A549 (cell line): ENCODE measurements at regions not wholly inside any gene's neighbourhood (a gene's known extent, or its start where the extent isn't known, plus 50 kb on each side); places are given as distances from the start of the nearest gene placed in this dataset.
A peak's percentile ranks its signal among the peaks of the same experiment; 100 is the strongest.

ENCODE experiments used
- ATAC-seq, 2 experiments: fragments of 200-7000 bp in 1 of 2; fragments of >200 bp in 1 of 2; cut with Nextera tagmentation in 1 of 2; cut with Tn5 transposase in 1 of 2; 3 replicates each; pipeline versions ENCODE4 v1.8.0 to v1.9.1; 2018 to 2020; ENCODE audit warnings: mild to moderate bottlenecking in 1 of 2, moderate library complexity in 1 of 2
- CTCF ChIA-PET: fragments of 300-600 bp; sonication (Branson Sonifier 250); formaldehyde crosslinking; extraction: SDS; loops from one replicate; lab custom pipeline; 2021; ENCODE audit warnings: antibody characterized with exemption, inconsistent platforms; lab: Yijun Ruan, JAX
- POLR2A ChIA-PET: fragments of 350-600 bp; formaldehyde crosslinking; extraction: SDS; loops from one replicate; lab custom pipeline; 2021; ENCODE audit warnings: antibody characterized with exemption, inconsistent platforms; lab: Yijun Ruan, JAX
- DNase-seq, 2 experiments: peaks; one replicate each; pipeline versions ENCODE4 v3.0.0 to v3.0.0-alpha.2; 2011 to 2016; ENCODE audit warnings: low read depth in 1 of 2, low spot score in 1 of 2
- FAIRE-seq: peaks from 2 replicates; lab custom pipeline; 2011; peaks lifted over from hg19 to GRCh38; lab: Jason Lieb, UNC
- H3K27ac ChIP-seq, 2 experiments: fragments of >200 bp; sonication (Bioruptor Twin); formaldehyde crosslinking; 3 replicates each; pipeline ENCODE4 v1.5.1; 2016 to 2017
- H3K4me1 ChIP-seq: fragments of >200 bp; sonication (Bioruptor Twin); formaldehyde crosslinking; 3 replicates; pipeline ENCODE4 v1.6.1; 2016
- H3K4me2 ChIP-seq: fragments of >200 bp; sonication (Bioruptor Twin); formaldehyde crosslinking; 3 replicates; pipeline ENCODE4 v1.6.1; 2016
- H3K4me3 ChIP-seq: fragments of >200 bp; sonication (Bioruptor Twin); formaldehyde crosslinking; 3 replicates; pipeline ENCODE4 v1.5.1; 2016
- H3K9me3 ChIP-seq: fragments of >200 bp; sonication (Bioruptor Twin); formaldehyde crosslinking; 3 replicates; pipeline ENCODE4 v1.6.1; 2016
- CBX8 ChIP-seq: fragments of 200-600 bp; sonication (generic); IDR thresholded peaks from 2 replicates; pipeline ENCODE4 v1.6.1; 2016
- EHMT2 ChIP-seq: fragments of 200-600 bp; sonication (generic); IDR thresholded peaks from 2 replicates; pipeline ENCODE4 v1.6.1; 2016; ENCODE audit warnings: antibody characterized with exemption, low read depth, mild to moderate bottlenecking, moderate library complexity
- EP300 ChIP-seq, 2 experiments: fragments of >200 bp; sonication (Bioruptor Twin); formaldehyde crosslinking; IDR thresholded peaks; 2 replicates in 1 of 2; 3 replicates in 1 of 2; pipeline ENCODE4 v1.6.1; 2016 to 2017
- ESRRA ChIP-seq: fragments of 150-350 bp; IDR thresholded peaks from 2 replicates; pipeline ENCODE4 v1.6.1; 2014; ENCODE audit warnings: mild to moderate bottlenecking, low read length, borderline replicate concordance
- FOSB ChIP-seq: fragments of 250-450 bp; sonication (Bioruptor Pico); IDR thresholded peaks from 2 replicates; pipeline ENCODE4 v1.5.0; 2020; ENCODE audit warnings: mild to moderate bottlenecking, moderate library complexity
- FOXS1 ChIP-seq: fragments of 250-450 bp; sonication (Bioruptor Pico); IDR thresholded peaks from 2 replicates; pipeline ENCODE4 v1.5.0; 2020; ENCODE audit warnings: mild to moderate bottlenecking, moderate library complexity
- GATA3 ChIP-seq: IDR thresholded peaks from 2 replicates; pipeline ENCODE4 v1.6.1; 2012; ENCODE audit warnings: borderline replicate concordance
- HEYL ChIP-seq: fragments of 250-450 bp; sonication (Bioruptor Pico); IDR thresholded peaks from 2 replicates; pipeline ENCODE4 v1.8.0; 2021; ENCODE audit warnings: mild to moderate bottlenecking, moderate library complexity
- HOXB13 ChIP-seq: fragments of 250-450 bp; sonication (Bioruptor Pico); IDR thresholded peaks from 2 replicates; pipeline ENCODE4 v1.5.0; 2020; ENCODE audit warnings: low read depth, mild to moderate bottlenecking, moderate library complexity
- JUN ChIP-seq, 2 experiments: fragments of >200 bp; sonication (Bioruptor Twin); formaldehyde crosslinking; IDR thresholded peaks; 2 replicates in 1 of 2; 3 replicates in 1 of 2; pipeline ENCODE4 v1.6.1; 2016 to 2017
- JUNB ChIP-seq: fragments of >200 bp; sonication (Bioruptor Twin); formaldehyde crosslinking; IDR thresholded peaks from 2 replicates; pipeline ENCODE4 v1.6.1; 2016
- KDM1A ChIP-seq: fragments of 200-600 bp; sonication (generic); IDR thresholded peaks from 2 replicates; pipeline ENCODE4 v1.6.1; 2016; ENCODE audit warnings: low read depth, mild to moderate bottlenecking
- MAZ ChIP-seq: fragments of 150-350 bp; IDR thresholded peaks from 2 replicates; pipeline ENCODE4 v1.6.1; 2014; ENCODE audit warnings: antibody characterized with exemption, low read depth, low read length, borderline replicate concordance
- NPAS2 ChIP-seq: fragments of 250-450 bp; sonication (Bioruptor Pico); IDR thresholded peaks from 2 replicates; pipeline ENCODE4 v1.8.0; 2022; ENCODE audit warnings: mild to moderate bottlenecking, moderate library complexity, borderline replicate concordance
- PHF8 ChIP-seq: fragments of 200-600 bp; sonication (generic); IDR thresholded peaks from 2 replicates; pipeline ENCODE4 v1.6.1; 2016; ENCODE audit warnings: low read depth, mild to moderate bottlenecking, antibody characterized with exemption, moderate library complexity, borderline replicate concordance
- RAD21 ChIP-seq, 2 experiments: fragments of >200 bp in 1 of 2; sonication (Bioruptor Twin) in 1 of 2; formaldehyde crosslinking in 1 of 2; IDR thresholded peaks in 1 of 2; conservative IDR thresholded peaks in 1 of 2; 2 replicates in 1 of 2; 3 replicates in 1 of 2; pipeline ENCODE4 v1.6.1; 2012 to 2018; ENCODE audit warnings: inconsistent platforms in 1 of 2
- RCOR1 ChIP-seq: fragments of 150-350 bp; IDR thresholded peaks from 2 replicates; pipeline ENCODE4 v1.6.1; 2014; ENCODE audit warnings: antibody characterized with exemption, low read length, low read depth
- RFX5 ChIP-seq: fragments of 450-650 bp; IDR thresholded peaks from 2 replicates; pipeline ENCODE4 v1.7.1; 2014; ENCODE audit warnings: antibody characterized with exemption, mild to moderate bottlenecking, moderate library complexity
- SMC3 ChIP-seq: fragments of >200 bp; sonication (Bioruptor Twin); formaldehyde crosslinking; IDR thresholded peaks from 3 replicates; pipeline ENCODE4 v1.6.1; 2018; ENCODE audit warnings: inconsistent platforms
- SREBF2 ChIP-seq: fragments of 450-650 bp; IDR thresholded peaks from 2 replicates; pipeline ENCODE4 v1.6.1; 2014; ENCODE audit warnings: mild to moderate bottlenecking, moderate library complexity
- ZFP36 ChIP-seq: fragments of 450-650 bp; IDR thresholded peaks from 2 replicates; pipeline ENCODE4 v1.6.1; 2014; ENCODE audit warnings: borderline replicate concordance; ENCODE audit not compliant: partially characterized antibody
- ZSCAN20 ChIP-seq: fragments of 250-450 bp; sonication (Bioruptor Pico); IDR thresholded peaks from 2 replicates; pipeline ENCODE4 v1.8.0; 2022; ENCODE audit warnings: mild to moderate bottlenecking, moderate library complexity
- WGBS: methylation state at CpG from one replicate; pipeline ENCODE4 v1.1.6; 2017; ENCODE audit errors: missing lambda C conversion rate; 5-methylcytosine and 5-hydroxymethylcytosine counted together
- TF ChIP-seq, protein P1 (sequence below): fragments of >200 bp; sonication (Bioruptor Twin); formaldehyde crosslinking; IDR thresholded peaks from 2 replicates; pipeline ENCODE4 v1.6.1; 2016
- TF ChIP-seq, protein P2 (sequence below): fragments of >200 bp; sonication (Bioruptor Twin); formaldehyde crosslinking; IDR thresholded peaks from 3 replicates; pipeline ENCODE4 v1.5.1; 2016

DNA sequence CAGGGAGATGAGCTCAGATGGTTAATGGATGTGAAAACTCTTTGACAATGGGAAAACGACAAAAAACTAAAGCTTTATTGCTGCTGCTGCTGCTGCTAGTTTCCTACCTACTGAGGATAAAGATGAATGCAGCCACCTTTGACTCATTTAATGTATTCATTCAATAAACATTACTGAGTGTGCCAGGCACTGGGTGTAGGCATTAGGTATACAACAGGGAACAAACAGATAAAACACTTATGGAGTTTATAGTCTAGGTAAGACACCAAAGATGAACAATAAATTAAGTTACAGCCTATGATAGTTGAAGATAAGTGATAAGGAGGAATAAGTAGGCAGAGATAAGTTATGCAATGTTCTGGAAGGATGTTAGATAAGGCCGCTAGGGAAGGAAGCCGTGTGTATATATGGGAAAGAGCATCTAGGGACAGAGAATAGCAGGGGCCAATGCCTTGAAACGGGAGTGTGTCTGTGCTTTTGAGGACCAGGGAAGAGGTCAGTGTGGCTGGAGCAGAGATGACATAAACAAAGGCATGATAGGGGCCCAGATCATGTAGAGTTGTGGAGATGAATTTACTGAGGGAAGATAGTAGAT is 477.6 kb downstream of the NTRK2 start (continued):
- TF ChIP-seq, protein P1, sequence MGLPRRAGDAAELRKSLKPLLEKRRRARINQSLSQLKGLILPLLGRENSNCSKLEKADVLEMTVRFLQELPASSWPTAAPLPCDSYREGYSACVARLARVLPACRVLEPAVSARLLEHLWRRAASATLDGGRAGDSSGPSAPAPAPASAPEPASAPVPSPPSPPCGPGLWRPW = no peak
- TF ChIP-seq FOSB (CRISPR knock-in tag) = no peak
- no peak for TF ChIP-seq EHMT2
- TF ChIP-seq MAZ = no peak
- no peak for TF ChIP-seq RCOR1

DNA sequence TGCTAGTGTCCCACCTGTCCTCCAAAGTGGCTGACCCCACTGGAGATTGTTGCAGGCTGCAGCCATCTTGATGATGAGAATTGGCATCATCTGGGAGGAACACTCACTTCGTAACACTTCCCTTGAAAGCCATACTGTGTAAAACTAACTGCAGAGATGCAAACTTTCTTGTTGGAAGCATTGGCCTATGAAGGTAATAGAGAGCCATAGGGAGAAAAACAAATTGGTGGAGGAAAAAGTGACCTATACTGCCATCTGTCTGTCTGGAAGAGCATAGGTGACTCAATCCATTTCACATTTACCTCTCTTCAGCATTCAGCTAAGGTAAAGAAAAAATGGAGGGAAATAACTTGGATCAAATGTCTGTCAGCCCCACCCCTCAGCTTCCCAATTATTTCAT is 473.4 kb downstream of the NTRK2 start:
- FAIRE-seq = no peak
- CTCF ChIA-PET = interaction anchor here (0.7 to 2.7 kb wide), 14 partner anchors 9 to 747 kb away, joined by 3 to 13 read pairs (median 4); no protein-coding TSS in a partner anchor
- DNase-seq = peak; percentile 3 to 16
- H3K4me3 ChIP-seq = no peak overlapping the region
- H3K27ac ChIP-seq = no peak overlapping the region
- no peaks in the 10 kb centered on the region for H3K9me3 ChIP-seq
- POLR2A ChIA-PET = no interaction called here
- TF ChIP-seq ESRRA (no peak), PHF8 (no peak), KDM1A (no peak), HEYL (CRISPR knock-in tag) (no peak), MAZ (no peak), SREBF2 (no peak), RCOR1 (no peak), FOXS1 (CRISPR knock-in tag) (no peak), ZSCAN20 (CRISPR knock-in tag) (no peak), RFX5 (no peak), RAD21 (conservative IDR thresholded peaks at IDR 0.05 in 1 of 2, IDR thresholded peaks at IDR 0.05 in 1 of 2) (peak; percentile 17 to 48; a peak in 3 of 5 replicates), EHMT2 (no peak), JUNB (no peak), JUN (IDR thresholded peaks at IDR 0.05) (no peak), NPAS2 (CRISPR knock-in tag) (no peak), SMC3 (peak; percentile 29; the same call in 2 of the 3 replicates), EP300 (IDR thresholded peaks at IDR 0.05) (no peak), ZFP36 (no peak), CBX8 (no peak)
- TF ChIP-seq, protein P2, sequence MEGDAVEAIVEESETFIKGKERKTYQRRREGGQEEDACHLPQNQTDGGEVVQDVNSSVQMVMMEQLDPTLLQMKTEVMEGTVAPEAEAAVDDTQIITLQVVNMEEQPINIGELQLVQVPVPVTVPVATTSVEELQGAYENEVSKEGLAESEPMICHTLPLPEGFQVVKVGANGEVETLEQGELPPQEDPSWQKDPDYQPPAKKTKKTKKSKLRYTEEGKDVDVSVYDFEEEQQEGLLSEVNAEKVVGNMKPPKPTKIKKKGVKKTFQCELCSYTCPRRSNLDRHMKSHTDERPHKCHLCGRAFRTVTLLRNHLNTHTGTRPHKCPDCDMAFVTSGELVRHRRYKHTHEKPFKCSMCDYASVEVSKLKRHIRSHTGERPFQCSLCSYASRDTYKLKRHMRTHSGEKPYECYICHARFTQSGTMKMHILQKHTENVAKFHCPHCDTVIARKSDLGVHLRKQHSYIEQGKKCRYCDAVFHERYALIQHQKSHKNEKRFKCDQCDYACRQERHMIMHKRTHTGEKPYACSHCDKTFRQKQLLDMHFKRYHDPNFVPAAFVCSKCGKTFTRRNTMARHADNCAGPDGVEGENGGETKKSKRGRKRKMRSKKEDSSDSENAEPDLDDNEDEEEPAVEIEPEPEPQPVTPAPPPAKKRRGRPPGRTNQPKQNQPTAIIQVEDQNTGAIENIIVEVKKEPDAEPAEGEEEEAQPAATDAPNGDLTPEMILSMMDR = peak; percentile 19; the same call in 1 of the 3 replicates
- ATAC-seq = peak in 1 of 2 experiments; percentile 42; a peak in 1 of 6 replicates
- no peak overlapping the region for H3K4me2 ChIP-seq
- H3K4me1 ChIP-seq = no peaks in the 10 kb centered on the region
- 0% methylated on average over 1 of the region's 1 CpG for WGBS

DNA sequence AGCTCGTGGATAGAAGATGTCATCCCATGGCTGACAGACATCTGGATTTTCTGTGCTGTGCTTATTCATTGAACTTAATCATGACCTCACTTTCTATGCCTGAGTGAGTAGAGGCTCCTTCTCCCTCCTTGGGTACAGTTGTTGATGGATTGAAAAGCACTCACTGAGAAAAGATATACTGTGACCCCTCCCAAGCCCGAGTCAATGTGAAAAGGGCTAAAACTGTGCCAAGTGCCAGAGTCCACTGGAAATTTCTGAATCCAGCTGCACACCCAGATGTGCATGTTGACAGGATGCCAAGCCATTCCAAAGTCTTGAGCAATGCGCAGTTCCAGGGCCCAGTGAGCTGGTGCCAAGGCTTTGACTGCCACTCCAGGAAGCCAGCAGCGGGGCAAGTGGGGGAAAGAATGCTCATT is 473.0 kb downstream of the NTRK2 start:
- no peak for DNase-seq
- Histone ChIP-seq H3K27ac (no peak overlapping the region), H3K9me3 (no peaks in the 10 kb centered on the region), H3K4me2 (no peak overlapping the region), H3K4me3 (no peak overlapping the region), H3K4me1 (no peaks in the 10 kb centered on the region)
- 8% methylated on average over 4 of the region's 4 CpGs for WGBS
- POLR2A ChIA-PET = no interaction called here
- TF ChIP-seq EHMT2 (no peak), GATA3 (no peak), HOXB13 (CRISPR knock-in tag) (no peak)
- TF ChIP-seq, protein P1 = no peak
- TF ChIP-seq, protein P2 = no peak
- ATAC-seq = no peak
- no peak for FAIRE-seq
- CTCF ChIA-PET = interaction anchor here (0.6 to 2.7 kb wide), 9 partner anchors 12 to 747 kb away, joined by 3 to 13 read pairs (median 4); no protein-coding TSS in a partner anchor
